ENCODE measurements at regions not wholly inside any gene's neighbourhood (a gene's known extent, or its start where the extent isn't known, plus 50 kb on each side); places are given as distances from the start of the nearest gene placed in this dataset.

GRCh38 chr3:18225709-18226108 lies 199.4 kb downstream of the SATB1 start:
- TF ChIP-seq, protein P1, sequence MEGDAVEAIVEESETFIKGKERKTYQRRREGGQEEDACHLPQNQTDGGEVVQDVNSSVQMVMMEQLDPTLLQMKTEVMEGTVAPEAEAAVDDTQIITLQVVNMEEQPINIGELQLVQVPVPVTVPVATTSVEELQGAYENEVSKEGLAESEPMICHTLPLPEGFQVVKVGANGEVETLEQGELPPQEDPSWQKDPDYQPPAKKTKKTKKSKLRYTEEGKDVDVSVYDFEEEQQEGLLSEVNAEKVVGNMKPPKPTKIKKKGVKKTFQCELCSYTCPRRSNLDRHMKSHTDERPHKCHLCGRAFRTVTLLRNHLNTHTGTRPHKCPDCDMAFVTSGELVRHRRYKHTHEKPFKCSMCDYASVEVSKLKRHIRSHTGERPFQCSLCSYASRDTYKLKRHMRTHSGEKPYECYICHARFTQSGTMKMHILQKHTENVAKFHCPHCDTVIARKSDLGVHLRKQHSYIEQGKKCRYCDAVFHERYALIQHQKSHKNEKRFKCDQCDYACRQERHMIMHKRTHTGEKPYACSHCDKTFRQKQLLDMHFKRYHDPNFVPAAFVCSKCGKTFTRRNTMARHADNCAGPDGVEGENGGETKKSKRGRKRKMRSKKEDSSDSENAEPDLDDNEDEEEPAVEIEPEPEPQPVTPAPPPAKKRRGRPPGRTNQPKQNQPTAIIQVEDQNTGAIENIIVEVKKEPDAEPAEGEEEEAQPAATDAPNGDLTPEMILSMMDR (conservative IDR thresholded peaks at IDR 0.05; ENCODE audit: low read depth, low read length): no peak
- no peak overlapping the region for H3K4me3 ChIP-seq (ENCODE audit: low read depth, low read length)
- no peak for DNase-seq (ENCODE audit: low read depth)

GRCh38 chr3:18224426-18224825 lies 200.7 kb downstream of the SATB1 start:
- no peak for DNase-seq (ENCODE audit: low read depth)
- TF ChIP-seq, protein P1 (conservative IDR thresholded peaks at IDR 0.05; ENCODE audit: low read depth, low read length): no peak
- H3K4me3 ChIP-seq (ENCODE audit: low read depth, low read length): no peak overlapping the region

DNA sequence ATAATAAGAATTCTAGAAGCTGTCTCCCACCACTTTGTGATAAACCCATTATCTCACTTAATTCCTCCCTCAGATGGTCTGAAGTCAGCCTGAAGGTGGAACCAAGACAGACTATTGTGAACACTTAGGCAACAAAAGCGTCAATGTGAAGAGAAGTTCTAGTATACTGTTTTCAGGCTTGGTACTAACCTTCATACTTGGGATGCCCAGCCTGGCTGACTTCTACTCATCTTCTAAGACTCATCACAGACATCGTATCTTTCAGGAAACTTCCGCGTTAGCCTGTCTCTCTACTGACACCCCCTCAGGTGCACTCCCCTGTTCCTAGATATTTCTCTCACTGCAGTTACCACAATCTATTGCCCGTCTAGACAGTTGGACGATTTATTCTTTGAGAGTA lies 201.2 kb downstream of the SATB1 start:
- TF ChIP-seq, protein P1 (conservative IDR thresholded peaks at IDR 0.05; ENCODE audit: low read depth, low read length): no peak
- H3K4me3 ChIP-seq (ENCODE audit: low read depth, low read length): no peak overlapping the region
- no peak for DNase-seq (ENCODE audit: low read depth)

GRCh38 chr3:18223571-18223970 lies 201.6 kb downstream of the SATB1 start:
- no peak for DNase-seq (ENCODE audit: low read depth)
- H3K4me3 ChIP-seq (ENCODE audit: low read depth, low read length): no peak overlapping the region
- TF ChIP-seq, protein P1 (conservative IDR thresholded peaks at IDR 0.05; ENCODE audit: low read depth, low read length): no peak

DNA sequence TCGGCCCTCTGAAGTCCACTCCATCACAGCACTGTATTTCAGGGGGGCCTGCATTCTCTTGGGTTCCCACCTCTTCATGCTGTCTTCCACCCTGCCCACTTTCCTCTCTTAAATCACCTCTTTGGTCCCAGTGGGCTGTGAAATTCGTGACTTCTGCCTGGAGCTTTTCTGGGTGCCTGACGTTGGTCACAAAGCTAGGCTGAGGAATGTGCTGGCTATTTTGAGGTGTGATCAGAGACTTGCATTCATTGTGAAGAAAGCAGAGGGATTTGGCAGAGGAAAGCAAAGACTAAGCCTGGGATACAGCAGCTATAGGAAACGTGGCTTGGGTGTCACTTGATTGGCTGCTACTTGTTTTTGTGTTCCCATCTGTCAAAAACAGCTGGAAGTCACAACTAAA lies 202.5 kb downstream of the SATB1 start:
- TF ChIP-seq, protein P1 (conservative IDR thresholded peaks at IDR 0.05; ENCODE audit: low read depth, low read length): no peak
- H3K4me3 ChIP-seq (ENCODE audit: low read depth, low read length): no peak overlapping the region
- DNase-seq (ENCODE audit: low read depth): no peak

DNA sequence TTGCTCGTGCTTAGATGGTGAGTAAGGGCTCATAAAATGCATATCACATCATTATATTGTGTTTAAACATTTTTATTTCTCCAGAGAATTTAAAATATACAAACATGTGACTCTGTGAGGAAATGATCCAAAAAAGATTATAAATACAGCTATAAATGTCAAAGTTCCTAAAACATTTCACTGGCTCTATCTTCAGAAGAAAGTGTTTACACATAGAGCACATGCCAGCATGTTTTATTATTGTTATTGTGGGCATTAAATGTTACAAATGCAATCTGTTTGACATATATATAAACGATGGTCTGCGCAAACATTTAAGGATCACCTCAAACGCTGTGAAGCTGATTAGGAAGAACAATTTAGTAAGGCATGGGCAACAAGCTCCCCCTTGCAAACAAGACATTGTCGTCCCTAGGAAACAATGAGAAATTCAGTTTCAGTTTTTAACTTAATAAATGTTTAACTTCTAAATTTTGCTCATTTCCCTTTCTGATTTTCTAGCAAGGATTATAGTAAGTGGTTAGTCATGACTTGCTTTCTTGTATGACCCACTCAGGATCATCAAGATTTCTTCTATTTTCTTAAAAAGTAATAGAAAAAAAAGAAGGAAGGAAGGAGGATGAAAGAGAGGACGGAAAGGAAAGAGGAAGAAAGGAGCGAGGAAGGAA lies 207.5 kb downstream of the SATB1 start:
- no peak for DNase-seq (ENCODE audit: low read depth)
- TF ChIP-seq, protein P1 (conservative IDR thresholded peaks at IDR 0.05; ENCODE audit: low read depth, low read length): no peak
- no peak overlapping the region for H3K4me3 ChIP-seq (ENCODE audit: low read depth, low read length)

- TF ChIP-seq, protein P1 (conservative IDR thresholded peaks at IDR 0.05; ENCODE audit: low read depth, low read length): no peak
- no peak for DNase-seq (ENCODE audit: low read depth)
- H3K4me3 ChIP-seq (ENCODE audit: low read depth, low read length): no peak overlapping the region
Measured at GRCh38 chr3:18216996-18217395, 208.1 kb downstream of the SATB1 start.
